Thyroid gland (tissue), 4 donors: ENCODE measurements at regions not wholly inside any gene's neighbourhood (a gene's known extent, or its start where the extent isn't known, plus 50 kb on each side); places are given as distances from the start of the nearest gene placed in this dataset.

Source experiments
- CTCF ChIP-seq, 6 experiments: fragments of 200-600 bp in 3 of 6; fragments of 450-650 bp in 3 of 6; sonication (generic) in 3 of 6; IDR thresholded peaks; one replicate each; pipeline ENCODE4 v1.5.1; 2016 to 2019; ENCODE audit warnings: antibody characterized with exemption in 6 of 6, mild to moderate bottlenecking in 2 of 6, inconsistent platforms in 1 of 6, moderate library complexity in 1 of 6
- POLR2A ChIP-seq, 2 donors: fragments of 450-650 bp; IDR thresholded peaks; one replicate each; pipeline ENCODE4 v1.6.1; 2017; ENCODE audit warnings: antibody characterized with exemption in 2 of 2, mild to moderate bottlenecking in 2 of 2, moderate library complexity in 1 of 2

- TF ChIP-seq CTCF (IDR thresholded peaks at IDR 0.05) (no peak), POLR2A (IDR thresholded peaks at IDR 0.05) (no peak)
Observed at GRCh38 chr6:113560908-113561307, 296.2 kb upstream of the MARCKS start.
